H1 (cell line): ENCODE measurements at regions not wholly inside any gene's neighbourhood (a gene's known extent, or its start where the extent isn't known, plus 50 kb on each side); places are given as distances from the start of the nearest gene placed in this dataset.

ENCODE experiments used
- CTCF ChIA-PET: fragments of 300-600 bp; sonication (Branson Sonifier 250); formaldehyde crosslinking; loops from one replicate; lab custom pipeline; 2021; ENCODE audit not compliant: partially characterized antibody; lab: Charles Lee
- POLR2A ChIA-PET: fragments of 300-600 bp; sonication (Branson Sonifier 250); formaldehyde crosslinking; loops from one replicate; lab custom pipeline; 2021; ENCODE audit warnings: inconsistent platforms; ENCODE audit not compliant: partially characterized antibody; lab: Charles Lee
- DNase-seq, 2 experiments: peaks; one replicate each; pipeline versions ENCODE4 v3.0.0 to v3.0.0-alpha.2; 2010 to 2022; ENCODE audit warnings: low spot score in 2 of 2, low read depth in 1 of 2, mixed read lengths in 1 of 2
- FAIRE-seq: peaks from 2 replicates; lab custom pipeline; 2011; peaks lifted over from hg19 to GRCh38; lab: Jason Lieb, UNC
- H2AFZ ChIP-seq: 2 replicates; pipeline ENCODE4 v1.8.1; 2012; ENCODE audit warnings: low read length, inconsistent platforms
- H2AK5ac ChIP-seq: 2 replicates; pipeline ENCODE4 v1.6.1; 2013; ENCODE audit warnings: low read depth, low read length
- H2BK120ac ChIP-seq: replicated peaks from 2 replicates; pipeline ENCODE3; 2013; ENCODE audit warnings: low read depth, low read length, inconsistent platforms
- H2BK12ac ChIP-seq: 2 replicates; pipeline ENCODE4 v1.6.1; 2013; ENCODE audit warnings: low read depth, low read length
- H2BK15ac ChIP-seq: 2 replicates; pipeline ENCODE4 v1.6.1; 2013; ENCODE audit warnings: low read length
- H2BK20ac ChIP-seq: 2 replicates; pipeline ENCODE4 v1.6.1; 2013; ENCODE audit warnings: low read length
- H2BK5ac ChIP-seq: 2 replicates; pipeline ENCODE4 v1.6.1; 2013; ENCODE audit warnings: low read depth, low read length
- H3K14ac ChIP-seq: 2 replicates; pipeline ENCODE4 v1.6.1; 2013; ENCODE audit warnings: inconsistent platforms; ENCODE audit not compliant: insufficient read length
- H3K18ac ChIP-seq: 2 replicates; pipeline ENCODE4 v1.6.1; 2013; ENCODE audit warnings: low read length; ENCODE audit errors: extremely low read depth
- H3K23ac ChIP-seq: 2 replicates; pipeline ENCODE4 v1.6.1; 2013; ENCODE audit warnings: inconsistent platforms; ENCODE audit not compliant: insufficient read length
- H3K23me2 ChIP-seq: 2 replicates; pipeline ENCODE4 v1.6.1; 2013; ENCODE audit warnings: low read depth, low read length
- H3K27ac ChIP-seq: 2 replicates; pipeline ENCODE4 v1.6.1; 2011; ENCODE audit warnings: low read depth, low read length, inconsistent platforms
- H3K27me3 ChIP-seq, 4 experiments: replicated peaks in 1 of 4; 1 replicate in 1 of 4; 2 replicates in 3 of 4; pipeline versions ENCODE4 v1.6.1 to v1.8.1; 2011 to 2013; ENCODE audit warnings: low read length in 3 of 4, mild to moderate bottlenecking in 3 of 4, inconsistent platforms in 2 of 4, mixed read lengths in 2 of 4, moderate library complexity in 1 of 4; ENCODE audit not compliant: control insufficient read depth in 3 of 4, insufficient read depth in 3 of 4; ENCODE audit errors: extremely low read depth in 1 of 4
- H3K36me3 ChIP-seq, 4 experiments: 2 replicates each; pipeline versions ENCODE4 v1.6.1 to v1.8.1; 2011 to 2013; ENCODE audit warnings: mild to moderate bottlenecking in 4 of 4, low read length in 3 of 4, moderate library complexity in 2 of 4, control low read depth in 1 of 4, inconsistent platforms in 1 of 4; ENCODE audit not compliant: insufficient read depth in 4 of 4, control insufficient read depth in 2 of 4
- H3K4ac ChIP-seq: replicated peaks from 2 replicates; pipeline ENCODE3; 2013; ENCODE audit warnings: low read length, low read depth, mixed read lengths, inconsistent platforms; ENCODE audit not compliant: insufficient read length
- H3K4me1 ChIP-seq, 4 experiments: replicated peaks in 1 of 4; 1 replicate in 1 of 4; 2 replicates in 3 of 4; pipeline versions ENCODE4 v1.6.1 to v1.8.1; 2011 to 2013; ENCODE audit warnings: low read length in 3 of 4, inconsistent platforms in 2 of 4, mixed read lengths in 1 of 4; ENCODE audit not compliant: insufficient read depth in 4 of 4, control insufficient read depth in 3 of 4
- H3K4me2 ChIP-seq, 2 experiments: 2 replicates each; pipeline versions ENCODE4 v1.6.1 to v1.8.1; 2011 to 2013; ENCODE audit warnings: low read depth in 2 of 2, low read length in 2 of 2, control low read depth in 1 of 2, inconsistent platforms in 1 of 2, mild to moderate bottlenecking in 1 of 2; ENCODE audit not compliant: insufficient read depth in 1 of 2
- H3K4me3 ChIP-seq, 4 experiments: fragments of 200-600, 300-600 bp in 1 of 4; sonication (generic), shearing (Covaris generic), sonication (Bioruptor Twin) in 1 of 4; 2 replicates each; pipeline versions ENCODE4 v1.5.1 to v1.8.1; 2011 to 2016; ENCODE audit warnings: low read length in 4 of 4, low read depth in 3 of 4, control low read depth in 2 of 4, inconsistent platforms in 2 of 4, mild to moderate bottlenecking in 2 of 4, mixed read lengths in 1 of 4, moderate library complexity in 1 of 4; ENCODE audit not compliant: insufficient read depth in 2 of 4; ENCODE audit errors: extremely low read depth in 1 of 4
- H3K56ac ChIP-seq: replicated peaks from 2 replicates; pipeline ENCODE3; 2013; ENCODE audit warnings: low read depth, mild to moderate bottlenecking, mixed read lengths, low read length, inconsistent platforms; ENCODE audit not compliant: insufficient read length
- H3K79me1 ChIP-seq: 2 replicates; pipeline ENCODE4 v1.6.1; 2013; ENCODE audit warnings: low read depth, low read length, control low read depth
- H3K79me2 ChIP-seq, 2 experiments: 2 replicates each; pipeline versions ENCODE4 v1.6.1 to v1.8.1; 2012 to 2013; ENCODE audit warnings: low read length in 2 of 2, mild to moderate bottlenecking in 2 of 2, inconsistent platforms in 1 of 2; ENCODE audit not compliant: insufficient read depth in 2 of 2, control insufficient read depth in 1 of 2
- H3K9ac ChIP-seq, 4 experiments: replicated peaks in 1 of 4; 1 replicate in 1 of 4; 2 replicates in 3 of 4; pipeline versions ENCODE4 v1.6.1 to v1.8.1; 2011 to 2013; ENCODE audit warnings: low read depth in 3 of 4, low read length in 3 of 4, control low read depth in 2 of 4, mild to moderate bottlenecking in 2 of 4, moderate library complexity in 2 of 4, inconsistent platforms in 1 of 4; ENCODE audit errors: extremely low read depth in 1 of 4
- H3K9me3 ChIP-seq, 2 experiments: 2 replicates each; pipeline versions ENCODE4 v1.6.1 to v1.8.1; 2012 to 2013; ENCODE audit warnings: mild to moderate bottlenecking in 2 of 2, moderate library complexity in 2 of 2, control low read depth in 1 of 2, inconsistent platforms in 1 of 2, low read depth in 1 of 2, low read length in 1 of 2, mixed read lengths in 1 of 2; ENCODE audit not compliant: insufficient read depth in 2 of 2
- H4K20me1 ChIP-seq, 2 experiments: replicated peaks in 1 of 2; 2 replicates each; pipeline versions ENCODE3 to v1.8.1; 2011 to 2013; ENCODE audit warnings: inconsistent platforms in 2 of 2, low read length in 2 of 2, mild to moderate bottlenecking in 1 of 2; ENCODE audit not compliant: insufficient read depth in 2 of 2, control insufficient read depth in 1 of 2
- H4K5ac ChIP-seq: 2 replicates; pipeline ENCODE4 v1.6.1; 2013; ENCODE audit warnings: low read length, low read depth, mixed read lengths, inconsistent platforms; ENCODE audit not compliant: insufficient read length
- H4K8ac ChIP-seq: 2 replicates; pipeline ENCODE4 v1.8.0; 2013; ENCODE audit warnings: mild to moderate bottlenecking, moderate library complexity, low read length, inconsistent platforms; ENCODE audit not compliant: insufficient read depth; ENCODE audit errors: extremely low read depth
- H4K91ac ChIP-seq: replicated peaks from 2 replicates; pipeline ENCODE3; 2013; ENCODE audit warnings: low read length, mixed read lengths, inconsistent platforms; ENCODE audit not compliant: insufficient read length
- TAF7 ChIP-seq: optimal IDR thresholded peaks from 2 replicates; pipeline ENCODE3; 2011; ENCODE audit warnings: low read depth, mild to moderate bottlenecking, inconsistent platforms, low read length, moderate library complexity, borderline replicate concordance
- WGBS, 2 experiments: shearing (Covaris generic) in 1 of 2; methylation state at CpG; one replicate each; pipeline versions ENCODE4 v1.1.6 to v1.1.7; 2013 to 2015; ENCODE audit warnings: low lambda C conversion rate in 2 of 2, mixed read lengths in 2 of 2, inconsistent platforms in 1 of 2, low coverage in 1 of 2, missing lambda C conversion rate in 1 of 2; ENCODE audit not compliant: insufficient replicate concordance in 2 of 2, insufficient coverage in 1 of 2, insufficient read length in 1 of 2; ENCODE audit errors: extremely low coverage in 1 of 2, missing lambda C conversion rate in 1 of 2; 5-methylcytosine and 5-hydroxymethylcytosine counted together

DNA sequence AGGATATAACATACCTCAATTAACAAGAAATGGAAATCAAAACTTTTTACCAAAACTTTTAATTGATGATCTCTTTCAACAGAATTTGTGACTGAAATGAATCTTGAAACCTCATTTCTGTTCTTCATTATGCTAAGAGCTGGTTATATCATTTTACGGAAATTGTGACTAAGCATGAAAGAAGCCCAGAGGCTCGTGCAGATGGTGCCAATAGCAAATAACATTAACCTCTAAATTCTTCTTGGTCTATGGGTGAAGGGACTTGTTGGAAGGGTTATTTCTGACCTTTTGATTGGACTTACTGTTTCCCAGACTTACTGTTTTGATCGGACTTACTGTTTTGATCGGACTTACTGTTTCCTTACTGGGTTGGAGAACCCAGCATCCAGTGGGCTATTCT lies 435.6 kb downstream of the TDRD15 start:
- FAIRE-seq = no peak
- WGBS, 2 experiments = 93% methylated on average over 4 of the region's 4 CpGs; no CpG with 5 or more reads in 1 of the 2 experiments
- H2BK15ac ChIP-seq = no peak overlapping the region
- no peak overlapping the region for H3K56ac ChIP-seq
- no peak overlapping the region for H2BK120ac ChIP-seq
- H4K91ac ChIP-seq = no peak overlapping the region
- H4K8ac ChIP-seq = no peak overlapping the region
- no peak overlapping the region for H2BK20ac ChIP-seq
- peaks cover 0 to 1% (median 0%) of the 10 kb centered on the region in 4 experiments; a peak in 1 of 7 replicates for H3K27me3 ChIP-seq
- no peak overlapping the region for H3K4me2 ChIP-seq
- no peak overlapping the region for H4K5ac ChIP-seq
- ChIA-PET POLR2A (no interaction called here), CTCF (no interaction called here)
- H3K4me3 ChIP-seq = no peak overlapping the region
- no peak overlapping the region for H2AK5ac ChIP-seq
- TF ChIP-seq TAF7 = no peak
- H3K14ac ChIP-seq = no peak overlapping the region
- H3K4me1 ChIP-seq = no peaks in the 10 kb centered on the region
- no peak overlapping the region for H3K9ac ChIP-seq
- no peak overlapping the region for H2BK5ac ChIP-seq
- no peaks in the 10 kb centered on the region for H3K36me3 ChIP-seq
- H2AFZ ChIP-seq = no peak overlapping the region
- H3K79me2 ChIP-seq = no peaks in the 10 kb centered on the region
- DNase-seq = no peak
- no peak overlapping the region for H3K18ac ChIP-seq
- H3K79me1 ChIP-seq = no peaks in the 10 kb centered on the region
- H3K23ac ChIP-seq = no peak overlapping the region
- H3K9me3 ChIP-seq = peaks cover 0 to 2% of the 10 kb centered on the region in 2 experiments; a peak in 2 of 4 replicates
- H4K20me1 ChIP-seq = no peaks in the 10 kb centered on the region
- no peak overlapping the region for H2BK12ac ChIP-seq
- H3K4ac ChIP-seq = no peak overlapping the region
- no peaks in the 10 kb centered on the region for H3K23me2 ChIP-seq
- no peak overlapping the region for H3K27ac ChIP-seq
